ENCODE measurements at regions not wholly inside any gene's neighbourhood (a gene's known extent, or its start where the extent isn't known, plus 50 kb on each side); places are given as distances from the start of the nearest gene placed in this dataset.

DNA sequence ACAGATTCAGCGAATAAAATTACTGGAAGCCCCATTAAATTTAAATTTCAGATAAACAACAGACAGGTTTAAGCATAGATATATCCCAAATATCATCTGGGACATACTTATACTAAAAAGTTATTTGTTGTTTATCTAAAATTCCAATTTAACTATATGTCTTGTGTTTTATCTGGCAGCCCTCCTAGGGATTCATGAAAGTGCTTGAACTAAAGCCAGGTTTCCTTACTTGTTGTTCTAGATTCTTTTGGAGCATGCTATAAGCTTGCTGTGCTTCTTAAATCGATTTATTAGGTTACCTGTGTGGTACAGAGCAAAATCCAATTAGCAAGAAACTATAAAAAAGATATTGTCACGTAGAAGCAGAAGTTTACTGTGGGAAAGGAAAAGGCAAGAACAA, 202.5 kb upstream of the GMDS start:
- DNase-seq (no peak), ATAC-seq (no peak)
- no peaks in the 10 kb centered on the region for H3K36me3 ChIP-seq (ENCODE audit: insufficient read depth in 1 of 2, low read depth in 1 of 2)
- H3K27me3 ChIP-seq (ENCODE audit: insufficient read depth in 3 of 3, low read length in 2 of 3): no peaks in the 10 kb centered on the region
- no peaks in the 10 kb centered on the region for H3K9me3 ChIP-seq
- WGBS, 3 donors: 75 to 83% (median 76%) methylated on average over 3 of the region's 3 CpGs
- intact Hi-C loops (cut with DNase I): loop anchor here in 1 of 2 donors (10.0 kb wide), 1 partner anchor 843 kb away; the partner anchor contains the start of gene FOXC1
- TF ChIP-seq, protein P1, sequence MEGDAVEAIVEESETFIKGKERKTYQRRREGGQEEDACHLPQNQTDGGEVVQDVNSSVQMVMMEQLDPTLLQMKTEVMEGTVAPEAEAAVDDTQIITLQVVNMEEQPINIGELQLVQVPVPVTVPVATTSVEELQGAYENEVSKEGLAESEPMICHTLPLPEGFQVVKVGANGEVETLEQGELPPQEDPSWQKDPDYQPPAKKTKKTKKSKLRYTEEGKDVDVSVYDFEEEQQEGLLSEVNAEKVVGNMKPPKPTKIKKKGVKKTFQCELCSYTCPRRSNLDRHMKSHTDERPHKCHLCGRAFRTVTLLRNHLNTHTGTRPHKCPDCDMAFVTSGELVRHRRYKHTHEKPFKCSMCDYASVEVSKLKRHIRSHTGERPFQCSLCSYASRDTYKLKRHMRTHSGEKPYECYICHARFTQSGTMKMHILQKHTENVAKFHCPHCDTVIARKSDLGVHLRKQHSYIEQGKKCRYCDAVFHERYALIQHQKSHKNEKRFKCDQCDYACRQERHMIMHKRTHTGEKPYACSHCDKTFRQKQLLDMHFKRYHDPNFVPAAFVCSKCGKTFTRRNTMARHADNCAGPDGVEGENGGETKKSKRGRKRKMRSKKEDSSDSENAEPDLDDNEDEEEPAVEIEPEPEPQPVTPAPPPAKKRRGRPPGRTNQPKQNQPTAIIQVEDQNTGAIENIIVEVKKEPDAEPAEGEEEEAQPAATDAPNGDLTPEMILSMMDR (IDR thresholded peaks at IDR 0.05): no peak
- H3K4me1 ChIP-seq: peaks cover 6% of the 10 kb centered on the region
- H3K27ac ChIP-seq: no peak overlapping the region
- no peak overlapping the region for H3K4me3 ChIP-seq

DNA sequence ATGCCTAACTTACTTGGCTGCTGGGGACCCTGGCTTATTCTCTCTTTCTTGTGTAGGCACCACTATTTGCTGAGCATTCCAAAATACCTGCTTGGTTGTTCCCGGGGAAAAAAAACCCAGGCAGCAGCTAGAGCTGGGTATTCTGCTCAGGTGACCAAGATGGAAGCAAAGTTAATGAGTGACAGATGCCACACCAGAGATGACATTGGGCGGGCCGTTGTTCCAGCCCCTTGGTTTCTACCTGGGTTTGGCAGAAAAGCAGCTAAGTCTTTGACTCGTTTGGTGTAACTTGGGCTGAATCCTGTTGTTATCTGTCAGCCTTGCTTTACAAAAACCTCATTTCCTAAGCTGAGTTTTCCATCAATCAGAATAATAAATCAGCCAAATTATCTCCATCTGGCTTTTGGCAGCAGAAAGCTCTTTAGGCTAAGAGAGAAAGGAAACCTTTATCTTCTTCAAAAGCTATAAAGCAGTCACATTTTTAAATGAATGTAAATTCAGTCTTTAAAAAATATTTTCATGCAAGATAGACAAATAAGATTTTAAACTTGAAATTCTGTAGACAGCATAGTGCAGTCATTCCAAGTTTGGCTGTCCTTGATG, 202.0 kb upstream of the GMDS start:
- TF ChIP-seq, protein P1 (IDR thresholded peaks at IDR 0.05): no peak
- Histone ChIP-seq H3K4me3 (no peak overlapping the region), H3K9me3 (no peaks in the 10 kb centered on the region), H3K27ac (no peak overlapping the region), H3K36me3 (ENCODE audit: insufficient read depth in 1 of 2, low read depth in 1 of 2) (no peaks in the 10 kb centered on the region), H3K4me1 (peaks cover 6% of the 10 kb centered on the region), H3K27me3 (ENCODE audit: insufficient read depth in 3 of 3, low read length in 2 of 3) (no peaks in the 10 kb centered on the region)
- ATAC-seq (no peak), DNase-seq (no peak)
- WGBS, 3 donors: 81 to 91% (median 86%) methylated on average over 4 of the region's 4 CpGs
- intact Hi-C loops (cut with DNase I): loop anchor here in 1 of 2 donors (10.0 kb wide), 1 partner anchor 843 kb away; the partner anchor contains the start of gene FOXC1

DNA sequence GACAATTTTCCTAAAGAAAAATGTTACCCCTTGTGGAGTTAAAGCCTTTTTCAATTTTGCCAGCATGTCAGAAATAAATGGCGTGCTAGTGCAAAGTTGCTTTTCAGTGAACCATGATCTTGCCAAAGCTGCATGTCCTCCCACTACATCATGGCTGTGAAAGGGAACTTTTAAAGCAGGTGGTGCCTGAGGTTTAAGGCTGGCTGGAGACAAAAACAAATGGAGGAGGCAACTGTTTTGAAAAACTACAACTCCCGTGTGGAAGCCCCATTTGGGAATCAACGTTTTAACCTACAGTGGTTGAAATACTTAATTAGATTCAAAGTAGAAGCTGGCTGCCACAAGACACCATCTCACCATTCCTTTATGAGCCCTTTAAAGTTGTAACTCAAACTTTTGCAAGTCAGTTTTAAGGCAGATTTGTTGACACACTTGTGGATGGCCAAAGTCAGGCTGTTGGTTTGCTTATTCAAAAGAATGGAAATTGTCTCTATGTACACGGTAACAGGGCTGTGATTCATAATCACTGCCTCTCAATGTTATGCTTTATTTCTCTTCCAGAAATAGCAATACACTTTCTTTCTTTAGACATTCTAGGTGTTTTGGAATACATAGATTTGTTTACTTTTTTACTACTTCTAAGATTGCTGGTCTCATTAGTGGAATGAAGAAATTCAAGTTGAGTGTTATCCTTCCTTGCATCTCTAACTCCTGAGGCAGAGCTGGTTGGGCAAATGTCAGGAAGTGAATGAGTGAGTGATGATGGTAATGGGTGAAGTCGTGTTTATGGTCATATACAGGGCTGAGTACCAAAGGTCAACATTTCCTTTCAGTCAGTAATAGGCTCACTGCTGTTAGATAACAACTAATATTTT, 196.4 kb upstream of the GMDS start:
- TF ChIP-seq, protein P1 (IDR thresholded peaks at IDR 0.05): no peak
- ATAC-seq: no peak
- H3K4me1 ChIP-seq: no peaks in the 10 kb centered on the region
- DNase-seq: no peak
- H3K27me3 ChIP-seq (ENCODE audit: insufficient read depth in 3 of 3, low read length in 2 of 3): no peaks in the 10 kb centered on the region
- 62 to 71% (median 68%) methylated on average over 5 of the region's 5 CpGs for WGBS, 3 donors
- no peaks in the 10 kb centered on the region for H3K9me3 ChIP-seq
- H3K27ac ChIP-seq: no peak overlapping the region
- no peaks in the 10 kb centered on the region for H3K36me3 ChIP-seq (ENCODE audit: insufficient read depth in 1 of 2, low read depth in 1 of 2)
- intact Hi-C loops (cut with DNase I): loop anchor here in 1 of 2 donors (10.0 kb wide), 1 partner anchor 837 kb away; the partner anchor contains the start of gene FOXC1
- no peak overlapping the region for H3K4me3 ChIP-seq

DNA sequence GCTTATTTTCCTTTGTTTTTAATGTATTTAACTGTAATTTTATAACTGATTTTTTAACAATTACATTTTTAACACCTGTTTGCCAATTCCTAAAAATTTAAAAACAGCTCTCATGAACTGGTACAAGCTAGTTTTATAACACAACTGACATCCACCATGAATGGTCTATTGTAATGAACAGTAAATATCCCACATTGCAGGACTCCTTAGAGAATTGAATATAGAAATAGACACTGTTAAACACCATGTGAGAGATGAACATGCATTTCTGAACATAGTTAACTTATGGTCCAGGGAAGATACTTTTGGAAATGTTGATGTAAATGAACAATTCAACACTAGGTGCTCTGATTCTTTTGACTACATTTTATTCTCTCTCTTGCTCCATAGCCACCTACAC, 195.1 kb upstream of the GMDS start:
- Histone ChIP-seq H3K4me1 (no peaks in the 10 kb centered on the region), H3K9me3 (no peaks in the 10 kb centered on the region), H3K36me3 (ENCODE audit: insufficient read depth in 1 of 2, low read depth in 1 of 2) (no peaks in the 10 kb centered on the region), H3K27ac (no peak overlapping the region), H3K4me3 (no peak overlapping the region), H3K27me3 (ENCODE audit: insufficient read depth in 3 of 3, low read length in 2 of 3) (no peaks in the 10 kb centered on the region)
- TF ChIP-seq, protein P1 (IDR thresholded peaks at IDR 0.05): no peak
- DNase-seq: no peak
- intact Hi-C loops (cut with DNase I): loop anchor here in 1 of 2 donors (10.0 kb wide), 1 partner anchor 836 kb away; the partner anchor contains the start of gene FOXC1
- ATAC-seq: no peak

Measured in psoas muscle (tissue), 7 donors.